ENCODE measurements at regions not wholly inside any gene's neighbourhood (a gene's known extent, or its start where the extent isn't known, plus 50 kb on each side); places are given as distances from the start of the nearest gene placed in this dataset.
"Not testable (repeated sequence)": the region's sequence is repeated elsewhere in the genome, so short reads cannot be mapped to it uniquely, and the experiment has no call there.

DNA sequence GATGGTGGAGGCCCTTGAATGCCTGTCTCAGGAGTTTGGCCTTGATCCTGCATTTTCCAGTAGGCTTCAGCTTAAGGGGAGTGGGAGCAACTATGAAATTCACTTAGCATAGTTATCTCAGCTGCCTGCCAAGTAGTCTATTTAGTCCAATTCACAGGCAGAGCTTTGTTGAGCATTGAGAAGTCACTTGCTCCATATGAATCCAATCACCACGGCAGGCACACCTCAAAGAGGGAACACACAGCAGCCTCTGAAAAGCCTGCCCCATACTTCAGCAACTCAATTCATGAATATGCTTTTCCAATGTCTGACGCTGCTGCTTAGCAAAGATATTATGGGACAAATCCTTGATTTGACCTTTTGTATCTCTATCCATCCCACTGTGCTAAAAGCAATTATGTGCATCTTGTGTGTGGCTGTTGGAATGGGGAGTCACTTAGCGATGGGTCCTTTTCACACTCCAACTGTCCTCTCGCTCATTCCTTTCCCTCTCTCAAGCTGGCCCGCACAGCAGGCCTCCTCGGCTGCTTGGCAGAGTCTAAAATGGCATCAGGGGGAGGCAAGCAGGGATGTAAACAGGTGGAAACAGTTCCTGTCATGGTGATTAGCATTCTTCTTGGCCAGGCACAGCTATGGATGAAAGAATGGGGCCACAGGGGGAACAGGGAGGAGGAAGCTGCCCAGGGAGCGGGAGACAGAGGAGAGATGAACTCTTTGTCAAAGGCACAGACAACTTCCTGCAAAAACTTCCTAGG is 56.0 kb upstream of the LRPPRC start:
- no peak for DNase-seq

DNA sequence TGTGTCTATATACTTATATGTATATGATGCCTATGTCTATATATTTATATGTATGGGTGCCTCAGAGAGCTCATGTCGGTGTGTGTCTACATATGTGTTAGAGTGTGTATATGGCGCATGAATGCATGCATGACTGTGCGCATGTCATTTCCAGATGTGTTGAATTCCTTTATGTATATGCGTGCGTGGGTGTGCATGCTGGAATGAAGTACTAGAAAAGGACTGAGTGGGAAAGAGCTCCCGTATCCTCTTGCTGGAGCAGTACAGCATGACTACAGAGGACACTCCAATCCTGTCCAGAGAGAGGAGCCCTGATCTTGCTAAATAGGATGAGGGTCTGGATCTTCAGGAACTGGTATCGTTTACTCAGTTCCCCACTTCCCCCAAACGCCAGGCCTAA is 56.8 kb upstream of the LRPPRC start:
- no peak for DNase-seq

GRCh38 chr2:44053052-44053451 is 57.3 kb upstream of the LRPPRC start:
- DNase-seq: no peak

DNA sequence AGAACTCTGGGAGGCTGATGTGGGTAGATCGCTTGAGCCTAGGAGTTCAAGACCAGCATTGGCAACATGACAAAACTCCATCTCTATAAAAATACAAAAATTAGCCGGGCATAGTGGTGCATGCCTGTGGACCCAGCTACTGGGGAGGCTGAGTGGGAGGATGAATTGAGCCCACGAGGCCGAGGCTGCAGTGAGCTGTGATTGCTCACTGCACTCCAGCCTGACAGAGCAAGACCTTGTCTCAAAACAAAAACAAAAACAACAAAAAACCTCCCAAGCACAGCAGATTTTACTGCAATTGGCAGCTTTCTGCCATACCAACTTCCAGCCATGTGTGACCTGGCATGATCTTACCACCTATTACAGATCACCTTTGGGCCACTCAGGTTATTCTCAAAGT is 57.7 kb upstream of the LRPPRC start:
- DNase-seq: no peak

DNA sequence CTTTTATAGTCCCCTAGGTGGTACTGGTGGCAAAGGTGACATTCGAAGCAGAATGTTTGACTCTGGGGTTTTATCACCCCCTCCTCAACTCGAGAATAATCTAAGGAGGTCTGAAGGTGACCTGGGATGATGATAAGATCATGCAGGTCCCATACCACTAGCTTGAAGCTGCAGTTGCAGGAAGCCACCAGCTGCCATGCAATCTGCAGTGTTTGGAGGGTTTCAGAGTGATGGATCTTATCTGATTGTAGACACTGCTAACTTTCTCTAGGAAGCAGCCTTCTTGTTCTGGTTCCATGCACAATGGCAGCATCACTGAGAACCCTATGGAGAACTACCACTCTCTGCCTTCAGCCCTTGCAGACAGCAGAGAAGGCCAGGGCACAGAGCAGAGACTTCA is 59.4 kb upstream of the LRPPRC start:
- no peak for DNase-seq

DNA sequence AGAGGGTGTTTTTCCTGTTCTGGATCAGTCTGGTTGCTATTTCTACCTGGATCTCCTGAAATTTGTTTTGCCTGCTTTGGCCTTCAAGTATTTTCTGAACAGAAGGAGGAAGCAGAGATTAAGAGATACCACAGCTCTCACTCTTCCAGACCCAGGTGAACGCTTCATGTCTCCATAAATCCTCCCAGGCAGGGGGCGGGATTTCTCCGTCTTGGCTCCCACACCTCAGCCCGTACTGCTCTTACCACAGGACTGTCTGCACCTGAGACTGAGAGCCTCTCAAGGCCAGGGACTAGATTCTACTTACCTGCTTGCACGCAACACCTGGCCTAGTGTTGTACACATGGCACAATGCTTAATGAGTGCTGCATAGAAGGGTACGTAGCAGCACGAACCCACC is 59.9 kb upstream of the LRPPRC start:
- DNase-seq: no peak

DNA sequence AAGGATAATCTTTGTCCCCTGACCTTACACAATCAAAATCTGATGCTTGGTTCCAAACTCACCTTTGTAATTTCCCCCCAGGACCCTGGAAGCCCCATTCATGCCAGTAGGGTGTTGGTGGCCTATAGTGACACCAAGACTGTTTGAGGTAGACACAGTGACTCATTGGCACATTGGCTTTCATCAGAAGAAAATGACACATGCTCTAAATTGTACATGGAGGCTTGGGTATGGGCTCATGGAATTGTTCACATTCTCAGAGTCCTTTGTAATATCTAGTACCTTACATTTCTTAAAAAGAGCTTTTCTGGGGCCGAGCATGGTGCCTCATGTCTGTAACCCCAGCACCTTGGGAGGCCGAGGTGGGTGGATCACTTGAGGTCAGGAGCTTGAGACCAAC is 61.2 kb upstream of the LRPPRC start:
- no peak for DNase-seq

DNA sequence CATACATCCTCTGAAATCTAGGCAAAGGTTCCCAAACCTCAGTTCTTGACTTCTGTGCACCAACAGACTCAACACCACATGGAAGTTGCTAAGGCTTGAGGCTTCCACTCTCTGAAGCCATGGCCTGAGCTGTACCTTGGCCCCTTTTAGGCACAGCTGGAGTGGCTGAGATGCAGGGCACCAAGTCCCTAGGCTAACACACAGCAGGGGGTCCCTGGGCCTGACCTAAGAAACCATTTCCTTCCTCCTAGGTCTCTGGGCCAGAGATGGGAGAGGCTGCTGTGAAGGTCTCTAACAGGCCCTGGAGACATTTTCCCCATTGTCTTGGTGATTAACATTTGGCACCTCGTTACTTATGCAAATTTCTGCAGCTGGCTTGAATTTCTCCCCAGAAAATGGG is 64.5 kb upstream of the LRPPRC start:
- DNase-seq: not testable (repeated sequence)

- DNase-seq: no peak
Measured at GRCh38 chr2:44060990-44061389, 65.2 kb upstream of the LRPPRC start.

GRCh38 chr2:44061469-44061868 is 65.7 kb upstream of the LRPPRC start:
- DNase-seq: no peak

DNA sequence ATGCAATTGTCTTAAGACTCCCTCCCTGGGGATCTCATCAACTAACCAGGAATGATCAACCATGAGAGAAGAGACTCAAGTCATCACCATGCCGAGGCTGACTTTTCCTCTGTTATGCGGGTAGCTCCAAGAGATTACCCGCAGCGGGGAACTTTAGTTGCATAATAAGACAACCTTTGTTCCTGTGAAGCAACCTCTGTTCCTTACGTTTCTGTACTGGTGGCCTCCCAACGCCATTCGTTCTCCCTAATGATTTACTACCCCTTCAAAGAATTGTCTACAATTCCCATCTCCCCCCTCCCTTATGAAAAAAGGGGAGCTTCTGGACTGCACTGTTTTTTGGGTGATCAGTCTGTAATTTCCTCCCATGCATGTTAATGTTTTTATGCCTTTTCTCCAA is 66.1 kb upstream of the LRPPRC start:
- DNase-seq: no peak

GRCh38 chr2:44063033-44063432 is 67.2 kb upstream of the LRPPRC start:
- no peak for DNase-seq

DNA sequence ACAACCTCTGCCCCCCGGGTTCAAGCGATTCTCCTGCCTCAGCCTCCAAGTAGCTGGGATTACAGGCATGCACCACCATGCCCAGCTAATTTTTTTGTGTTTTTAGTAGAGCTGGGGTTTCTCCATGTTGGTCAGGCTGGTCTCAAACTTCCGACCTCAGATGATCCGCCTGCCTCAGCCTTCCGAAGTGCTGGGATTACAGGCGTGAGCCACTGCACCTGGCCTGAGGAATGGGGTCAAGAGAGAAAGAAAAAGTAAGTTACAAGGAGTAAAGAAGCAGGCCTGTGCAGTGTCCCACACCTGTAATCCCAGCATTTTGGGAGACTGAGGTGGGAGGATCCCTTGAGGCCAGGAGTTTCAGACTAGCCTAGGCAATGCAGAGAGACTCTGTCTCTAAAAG is 68.5 kb upstream of the LRPPRC start:
- DNase-seq: not testable (repeated sequence)

DNA sequence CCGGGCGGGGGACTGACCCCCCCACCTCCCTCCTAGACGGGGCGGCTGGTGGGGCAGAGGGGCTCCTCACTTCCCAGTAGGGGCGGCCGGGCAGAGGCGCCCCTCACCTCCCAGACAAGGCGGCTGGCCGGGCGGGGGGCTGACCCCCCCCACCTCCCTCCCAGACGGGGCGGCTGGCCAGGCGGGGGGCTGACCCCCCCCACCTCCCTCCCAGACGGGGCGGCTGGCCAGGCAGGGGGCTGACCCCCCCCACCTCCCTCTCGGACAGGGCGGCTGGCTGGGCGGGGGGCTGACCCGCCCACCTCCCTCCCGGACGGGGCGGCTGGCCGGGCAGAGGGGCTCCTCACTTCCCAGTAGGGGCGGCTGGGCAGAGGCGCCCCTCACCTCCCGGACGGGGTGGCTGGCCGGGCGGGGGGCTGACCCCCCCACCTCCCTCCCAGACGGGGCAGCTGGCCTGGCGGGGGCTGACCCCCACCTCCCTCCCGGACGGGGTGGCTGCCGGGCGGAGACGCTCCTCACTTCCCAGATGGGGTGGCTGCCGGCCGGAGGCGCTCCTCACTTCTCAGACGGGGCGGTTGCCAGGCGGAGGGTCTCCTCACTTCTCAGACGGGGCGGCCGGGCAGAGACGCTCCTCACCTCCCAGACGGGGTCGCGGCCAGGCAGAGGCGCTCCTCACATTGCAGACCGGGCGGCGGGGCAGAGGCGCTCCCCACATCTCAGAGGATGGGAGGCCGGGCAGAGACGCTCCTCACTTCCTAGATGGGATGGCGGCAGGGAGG is 71.4 kb upstream of the LRPPRC start:
- not testable (repeated sequence) for DNase-seq

- not testable (repeated sequence) for DNase-seq
Measured at GRCh38 chr2:44067791-44068181, 72.0 kb upstream of the LRPPRC start.

- DNase-seq: no peak
Measured at GRCh38 chr2:44071454-44072046, 75.8 kb upstream of the LRPPRC start.

GRCh38 chr2:44073667-44074066 is 77.9 kb upstream of the LRPPRC start:
- DNase-seq: not testable (repeated sequence)

DNA sequence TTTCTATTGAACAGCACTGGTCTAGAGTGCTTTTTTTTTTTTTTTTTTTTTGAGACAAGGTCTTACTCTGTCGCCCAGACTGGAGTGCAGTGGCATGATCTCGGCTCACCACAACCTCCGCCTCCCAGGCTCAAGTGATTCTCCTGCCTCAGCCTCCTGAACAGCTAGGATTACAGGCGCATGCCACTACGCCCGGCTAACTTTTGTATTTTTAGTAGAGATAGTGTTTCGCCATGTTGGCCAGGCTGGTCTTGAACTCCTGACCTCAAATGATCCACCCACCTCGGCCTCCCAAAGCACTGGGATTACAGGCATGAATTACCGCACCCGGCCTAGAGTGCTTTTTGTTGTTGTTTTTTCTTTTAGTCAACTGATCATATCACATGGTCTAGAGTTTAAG is 79.0 kb upstream of the LRPPRC start:
- DNase-seq: not testable (repeated sequence)

GRCh38 chr2:44075541-44075940 is 79.8 kb upstream of the LRPPRC start:
- no peak for DNase-seq

- DNase-seq: no peak
Measured at GRCh38 chr2:44077942-44078511, 82.2 kb upstream of the LRPPRC start.

GRCh38 chr2:44079686-44080085 is 83.9 kb upstream of the LRPPRC start:
- DNase-seq: no peak

GRCh38 chr2:44083054-44083453 is 85.6 kb upstream of the PPM1B start:
- DNase-seq: no peak

- DNase-seq: no peak
Measured at GRCh38 chr2:44084850-44085249, 83.8 kb upstream of the PPM1B start.

DNA sequence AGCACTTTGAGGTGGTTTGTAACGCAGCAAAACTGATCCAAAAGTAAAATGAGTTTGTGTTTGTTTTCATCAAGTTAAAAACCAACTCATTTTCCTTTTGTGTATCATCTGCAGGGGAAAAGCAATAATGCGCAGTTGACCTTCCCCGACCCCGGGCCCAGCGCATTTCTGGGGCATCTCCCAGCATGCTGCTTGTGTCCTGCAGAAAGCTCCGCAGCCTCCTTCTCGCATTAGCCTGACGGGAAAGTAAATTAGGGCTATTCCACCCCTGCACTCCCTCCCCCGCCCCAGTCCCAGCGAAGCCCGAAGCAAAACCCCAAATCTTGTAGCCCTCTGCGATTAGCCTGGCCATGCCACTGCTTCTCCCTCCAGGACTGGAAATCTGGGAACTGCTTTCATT is 82.0 kb upstream of the PPM1B start:
- DNase-seq: no peak
